Endodermal cell (in vitro differentiated cells): ENCODE measurements at regions not wholly inside any gene's neighbourhood (a gene's known extent, or its start where the extent isn't known, plus 50 kb on each side); places are given as distances from the start of the nearest gene placed in this dataset.

Experiments used
- DNase-seq: peaks from one replicate; pipeline ENCODE4 v3.0.0-alpha.2; 2017
- H3K27ac ChIP-seq: 2 replicates; pipeline ENCODE4 v1.5.1; 2013; ENCODE audit warnings: mild to moderate bottlenecking, low read depth, low read length, moderate library complexity
- H3K27me3 ChIP-seq: 2 replicates; pipeline ENCODE4 v1.6.1; 2013; ENCODE audit warnings: mild to moderate bottlenecking, low read length, moderate library complexity; ENCODE audit not compliant: insufficient read depth, control insufficient read depth, poor library complexity, severe bottlenecking
- H3K36me3 ChIP-seq: 2 replicates; pipeline ENCODE4 v1.7.0; 2013; ENCODE audit warnings: mild to moderate bottlenecking, low read length, moderate library complexity; ENCODE audit not compliant: control insufficient read depth, insufficient read depth
- H3K4me1 ChIP-seq: one replicate; pipeline ENCODE4 v1.7.0; 2013; ENCODE audit warnings: low read length; ENCODE audit not compliant: control insufficient read depth, insufficient read depth
- H3K4me3 ChIP-seq: 2 replicates; pipeline ENCODE4 v1.5.1; 2013; ENCODE audit warnings: mild to moderate bottlenecking, low read length, moderate library complexity
- H3K9ac ChIP-seq: 2 replicates; pipeline ENCODE4 v1.6.1; 2013; ENCODE audit warnings: mild to moderate bottlenecking, low read length, moderate library complexity; ENCODE audit not compliant: poor library complexity, severe bottlenecking; ENCODE audit errors: extremely low read depth
- H3K9me3 ChIP-seq: 2 replicates; pipeline ENCODE4 v1.6.1; 2013; ENCODE audit warnings: mild to moderate bottlenecking, low read length, moderate library complexity; ENCODE audit not compliant: control insufficient read depth
- H3K27ac Mint-ChIP-seq: 2 replicates; pipeline ENCODE4 v1.8.0; 2020; ENCODE audit warnings: mixed read lengths
- H3K27me3 Mint-ChIP-seq: 2 replicates; pipeline ENCODE4 v1.8.0; 2021; ENCODE audit warnings: mild to moderate bottlenecking, mixed read lengths; ENCODE audit not compliant: insufficient read depth
- H3K36me3 Mint-ChIP-seq: 2 replicates; pipeline ENCODE4 v1.8.0; 2020; ENCODE audit warnings: low read depth, mixed read lengths
- H3K4me1 Mint-ChIP-seq: 2 replicates; pipeline ENCODE4 v1.8.0; 2020; ENCODE audit warnings: mixed read lengths
- H3K4me3 Mint-ChIP-seq: 2 replicates; pipeline ENCODE4 v1.8.0; 2020; ENCODE audit warnings: mild to moderate bottlenecking, moderate library complexity, mixed read lengths
- H3K9me3 Mint-ChIP-seq: 2 replicates; pipeline ENCODE4 v1.8.0; 2020; ENCODE audit warnings: mild to moderate bottlenecking, mixed read lengths
- CTCF ChIP-seq: fragments of 200-600 bp; sonication (generic); conservative IDR thresholded peaks from 2 replicates; pipeline ENCODE4 v1.5.0; 2021; ENCODE audit warnings: antibody characterized with exemption, mild to moderate bottlenecking
- WGBS, 2 experiments: methylation state at CpG; one replicate each; pipeline versions ENCODE4 v1.1.5 to v1.1.7; 2013; ENCODE audit warnings: missing lambda C conversion rate in 2 of 2, mixed read lengths in 1 of 2; ENCODE audit not compliant: insufficient coverage in 1 of 2, insufficient read length in 1 of 2; 5-methylcytosine and 5-hydroxymethylcytosine counted together

GRCh38 chr5:92868442-92868841, 712.6 kb downstream of the NR2F1-AS1 start:
- H3K27ac Mint-ChIP-seq: no peak overlapping the region
- no peaks in the 10 kb centered on the region for H3K36me3 ChIP-seq
- H3K4me1 Mint-ChIP-seq: no peaks in the 10 kb centered on the region
- no peaks in the 10 kb centered on the region for H3K36me3 Mint-ChIP-seq
- H3K9me3 ChIP-seq: no peaks in the 10 kb centered on the region
- TF ChIP-seq CTCF: no peak
- no peaks in the 10 kb centered on the region for H3K27me3 Mint-ChIP-seq
- no peak overlapping the region for H3K4me3 Mint-ChIP-seq
- 96 to 100% methylated on average over 2 to 3 of the region's 3 CpGs for WGBS, 2 experiments
- peaks cover 5% of the 10 kb centered on the region for H3K9me3 Mint-ChIP-seq
- DNase-seq: no peak
- no peaks in the 10 kb centered on the region for H3K4me1 ChIP-seq
- no peak overlapping the region for H3K27ac ChIP-seq
- no peak overlapping the region for H3K4me3 ChIP-seq
- H3K27me3 ChIP-seq: no peaks in the 10 kb centered on the region
- no peak overlapping the region for H3K9ac ChIP-seq

- H3K27ac Mint-ChIP-seq: no peak overlapping the region
- H3K9me3 ChIP-seq: no peaks in the 10 kb centered on the region
- no peak overlapping the region for H3K4me3 ChIP-seq
- DNase-seq: no peak
- no peaks in the 10 kb centered on the region for H3K36me3 ChIP-seq
- H3K4me1 Mint-ChIP-seq: peaks cover under 1% of the 10 kb centered on the region
- peaks cover 4% of the 10 kb centered on the region for H3K4me1 ChIP-seq
- peaks cover under 1% of the 10 kb centered on the region for H3K9me3 Mint-ChIP-seq
- H3K27me3 ChIP-seq: no peaks in the 10 kb centered on the region
- H3K9ac ChIP-seq: no peak overlapping the region
- H3K27ac ChIP-seq: no peak overlapping the region
- no peaks in the 10 kb centered on the region for H3K36me3 Mint-ChIP-seq
- whole genome bisulfite sequencing, 2 experiments: 95% methylated on average over 2 of the region's 2 CpGs; no CpG with 5 or more reads in 1 of the 2 experiments
- H3K4me3 Mint-ChIP-seq: no peak overlapping the region
- TF ChIP-seq CTCF: no peak
- no peaks in the 10 kb centered on the region for H3K27me3 Mint-ChIP-seq
Observed at GRCh38 chr5:92864591-92864990, 716.4 kb downstream of the NR2F1-AS1 start.

GRCh38 chr5:92863666-92864065, 717.4 kb downstream of the NR2F1-AS1 start:
- TF ChIP-seq CTCF: no peak
- WGBS, 2 experiments: 89% methylated on average over 2 of the region's 2 CpGs; no CpG with 5 or more reads in 1 of the 2 experiments
- H3K9ac ChIP-seq: no peak overlapping the region

More at GRCh38 chr5:92863666-92864065, 717.4 kb downstream of the NR2F1-AS1 start:
- H3K36me3 Mint-ChIP-seq: no peaks in the 10 kb centered on the region
- H3K9me3 Mint-ChIP-seq: no peaks in the 10 kb centered on the region
- H3K4me1 Mint-ChIP-seq: peaks cover 5% of the 10 kb centered on the region
- no peaks in the 10 kb centered on the region for H3K27me3 Mint-ChIP-seq
- Histone ChIP-seq H3K27me3 (no peaks in the 10 kb centered on the region), H3K36me3 (no peaks in the 10 kb centered on the region), H3K27ac (no peak overlapping the region), H3K4me3 (no peak overlapping the region), H3K4me1 (peaks cover 4% of the 10 kb centered on the region), H3K9me3 (no peaks in the 10 kb centered on the region)
- H3K27ac Mint-ChIP-seq: no peak overlapping the region
- H3K4me3 Mint-ChIP-seq: no peak overlapping the region
- DNase-seq: no peak
